Glutamatergic neuron (in vitro differentiated cells): ENCODE measurements at regions not wholly inside any gene's neighbourhood (a gene's known extent, or its start where the extent isn't known, plus 50 kb on each side); places are given as distances from the start of the nearest gene placed in this dataset.

Experiments used
- DNase-seq: peaks from one replicate; pipeline ENCODE4 v3.0.0; 2022
- H3K27ac Mint-ChIP-seq: one replicate; pipeline ENCODE4 v1.8.0; 2020; ENCODE audit warnings: mild to moderate bottlenecking, mixed read lengths, inconsistent platforms; ENCODE audit not compliant: unreplicated experiment
- H3K27me3 Mint-ChIP-seq: one replicate; pipeline ENCODE4 v1.8.0; 2020; ENCODE audit warnings: mild to moderate bottlenecking, moderate library complexity, mixed read lengths, inconsistent platforms; ENCODE audit not compliant: unreplicated experiment
- H3K36me3 Mint-ChIP-seq: one replicate; pipeline ENCODE4 v1.8.0; 2020; ENCODE audit warnings: mild to moderate bottlenecking, mixed read lengths, inconsistent platforms; ENCODE audit not compliant: unreplicated experiment
- H3K4me1 Mint-ChIP-seq: one replicate; pipeline ENCODE4 v1.8.0; 2020; ENCODE audit warnings: mild to moderate bottlenecking, low read depth, mixed read lengths, inconsistent platforms; ENCODE audit not compliant: unreplicated experiment
- H3K4me3 Mint-ChIP-seq: one replicate; pipeline ENCODE4 v1.8.0; 2020; ENCODE audit warnings: mild to moderate bottlenecking, mixed read lengths, inconsistent platforms; ENCODE audit not compliant: unreplicated experiment
- H3K9me3 Mint-ChIP-seq: one replicate; pipeline ENCODE4 v1.8.0; 2020; ENCODE audit warnings: mild to moderate bottlenecking, moderate library complexity, mixed read lengths, inconsistent platforms; ENCODE audit not compliant: unreplicated experiment
- TF ChIP-seq, protein P1 (sequence below): fragments of 200-600 bp; sonication (generic); IDR thresholded peaks from one replicate; pipeline ENCODE4 v1.5.0; 2021; ENCODE audit not compliant: partially characterized antibody, unreplicated experiment

DNA sequence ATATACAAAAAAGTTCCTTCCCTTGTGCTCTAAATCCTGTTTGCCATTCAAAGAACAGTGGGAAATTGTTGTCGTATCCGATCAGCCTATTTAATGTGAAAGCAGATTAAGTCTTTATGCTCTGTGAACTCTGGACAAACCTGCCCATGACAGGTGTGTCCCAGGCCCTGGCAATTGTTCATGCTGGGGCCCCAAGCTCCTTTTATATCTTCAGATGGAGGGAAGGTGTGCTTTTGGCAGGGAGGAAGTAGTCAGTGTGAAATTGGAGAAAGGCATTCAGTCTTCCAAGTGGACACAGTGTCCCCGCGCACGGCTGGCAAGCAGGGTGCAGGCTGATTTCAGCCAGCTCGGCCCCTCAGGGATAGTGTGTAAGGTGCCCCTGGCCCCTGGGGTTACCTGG lies 135.1 kb upstream of the F3 start:
- Mint-ChIP-seq H3K9me3 (peaks cover 2% of the 10 kb centered on the region), H3K4me1 (no peaks in the 10 kb centered on the region), H3K27me3 (peaks cover 2% of the 10 kb centered on the region), H3K4me3 (no peak overlapping the region), H3K27ac (no peak overlapping the region), H3K36me3 (peaks cover 6% of the 10 kb centered on the region)
- no peak for DNase-seq
- TF ChIP-seq, protein P1, sequence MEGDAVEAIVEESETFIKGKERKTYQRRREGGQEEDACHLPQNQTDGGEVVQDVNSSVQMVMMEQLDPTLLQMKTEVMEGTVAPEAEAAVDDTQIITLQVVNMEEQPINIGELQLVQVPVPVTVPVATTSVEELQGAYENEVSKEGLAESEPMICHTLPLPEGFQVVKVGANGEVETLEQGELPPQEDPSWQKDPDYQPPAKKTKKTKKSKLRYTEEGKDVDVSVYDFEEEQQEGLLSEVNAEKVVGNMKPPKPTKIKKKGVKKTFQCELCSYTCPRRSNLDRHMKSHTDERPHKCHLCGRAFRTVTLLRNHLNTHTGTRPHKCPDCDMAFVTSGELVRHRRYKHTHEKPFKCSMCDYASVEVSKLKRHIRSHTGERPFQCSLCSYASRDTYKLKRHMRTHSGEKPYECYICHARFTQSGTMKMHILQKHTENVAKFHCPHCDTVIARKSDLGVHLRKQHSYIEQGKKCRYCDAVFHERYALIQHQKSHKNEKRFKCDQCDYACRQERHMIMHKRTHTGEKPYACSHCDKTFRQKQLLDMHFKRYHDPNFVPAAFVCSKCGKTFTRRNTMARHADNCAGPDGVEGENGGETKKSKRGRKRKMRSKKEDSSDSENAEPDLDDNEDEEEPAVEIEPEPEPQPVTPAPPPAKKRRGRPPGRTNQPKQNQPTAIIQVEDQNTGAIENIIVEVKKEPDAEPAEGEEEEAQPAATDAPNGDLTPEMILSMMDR = no peak

DNA sequence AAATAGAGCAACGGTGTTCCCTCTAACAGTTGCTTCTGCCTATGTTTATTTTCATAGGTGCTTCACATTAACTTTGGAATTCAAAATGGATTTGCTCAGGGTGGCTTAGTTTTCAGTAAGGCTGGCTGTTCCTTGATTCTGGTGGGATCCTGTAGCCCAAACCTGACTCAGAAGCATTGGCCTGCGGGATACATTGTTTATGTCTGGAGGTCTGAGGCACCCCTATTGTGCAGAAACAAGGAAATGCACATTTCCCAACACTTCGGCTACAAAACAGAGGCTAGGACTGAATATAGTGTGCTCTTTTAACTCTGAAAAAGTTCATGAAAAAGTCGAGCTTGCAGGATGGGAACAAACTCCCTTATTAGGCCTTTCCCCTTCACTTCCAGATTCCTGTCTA lies 133.8 kb upstream of the F3 start:
- peaks cover 6% of the 10 kb centered on the region for H3K36me3 Mint-ChIP-seq
- TF ChIP-seq, protein P1 = no peak
- H3K27me3 Mint-ChIP-seq = peaks cover 2% of the 10 kb centered on the region
- no peak overlapping the region for H3K27ac Mint-ChIP-seq
- peaks cover 2% of the 10 kb centered on the region for H3K9me3 Mint-ChIP-seq
- H3K4me1 Mint-ChIP-seq = no peaks in the 10 kb centered on the region
- no peak for DNase-seq
- H3K4me3 Mint-ChIP-seq = no peak overlapping the region

DNA sequence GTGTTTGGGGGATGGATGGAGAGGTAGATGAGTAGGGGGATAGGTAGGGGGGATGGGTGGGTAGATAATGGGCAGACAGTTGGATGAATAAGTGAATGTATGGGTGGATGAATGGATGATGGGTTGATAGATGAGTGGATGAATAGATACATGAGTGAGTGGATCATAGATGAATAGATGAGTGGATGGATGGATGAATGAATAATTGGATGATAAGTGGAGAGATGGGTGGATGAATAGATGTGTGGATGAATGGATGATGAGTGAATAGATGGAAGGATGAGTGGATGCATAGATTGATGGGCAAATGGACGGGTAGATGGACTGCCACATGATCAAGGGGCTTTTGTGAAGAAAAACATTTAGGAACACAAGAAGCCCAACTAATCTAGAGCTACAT lies 133.3 kb upstream of the F3 start:
- H3K4me3 Mint-ChIP-seq = no peak overlapping the region
- DNase-seq = no peak
- no peak overlapping the region for H3K27ac Mint-ChIP-seq
- H3K4me1 Mint-ChIP-seq = no peaks in the 10 kb centered on the region
- H3K9me3 Mint-ChIP-seq = peaks cover 2% of the 10 kb centered on the region
- H3K27me3 Mint-ChIP-seq = peaks cover 2% of the 10 kb centered on the region
- TF ChIP-seq, protein P1 = no peak
- H3K36me3 Mint-ChIP-seq = peaks cover 6% of the 10 kb centered on the region

DNA sequence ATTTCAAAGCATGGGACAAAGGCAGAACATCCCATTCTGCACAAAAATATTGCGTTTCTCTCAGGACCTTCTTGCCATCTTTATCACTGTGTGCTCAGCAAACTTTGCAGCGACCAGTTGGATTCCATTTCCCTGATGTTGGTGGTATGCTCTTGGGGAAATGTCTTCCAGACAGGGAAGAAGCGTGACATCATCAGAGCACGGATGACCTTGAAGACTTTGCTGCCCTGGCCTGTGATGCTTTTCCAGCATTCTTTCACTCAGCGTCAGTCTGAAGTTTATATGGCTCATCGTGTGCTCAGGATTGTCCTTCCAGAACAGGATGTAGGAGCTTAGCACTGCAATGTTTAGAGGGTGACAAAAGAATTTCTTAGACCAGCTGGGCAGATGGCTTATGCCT lies 131.4 kb upstream of the F3 start:
- H3K36me3 Mint-ChIP-seq = no peaks in the 10 kb centered on the region
- H3K9me3 Mint-ChIP-seq = no peaks in the 10 kb centered on the region
- DNase-seq = no peak
- H3K4me1 Mint-ChIP-seq = no peaks in the 10 kb centered on the region
- TF ChIP-seq, protein P1 = no peak
- H3K27me3 Mint-ChIP-seq = peaks cover 2% of the 10 kb centered on the region
- H3K4me3 Mint-ChIP-seq = no peak overlapping the region
- no peak overlapping the region for H3K27ac Mint-ChIP-seq

DNA sequence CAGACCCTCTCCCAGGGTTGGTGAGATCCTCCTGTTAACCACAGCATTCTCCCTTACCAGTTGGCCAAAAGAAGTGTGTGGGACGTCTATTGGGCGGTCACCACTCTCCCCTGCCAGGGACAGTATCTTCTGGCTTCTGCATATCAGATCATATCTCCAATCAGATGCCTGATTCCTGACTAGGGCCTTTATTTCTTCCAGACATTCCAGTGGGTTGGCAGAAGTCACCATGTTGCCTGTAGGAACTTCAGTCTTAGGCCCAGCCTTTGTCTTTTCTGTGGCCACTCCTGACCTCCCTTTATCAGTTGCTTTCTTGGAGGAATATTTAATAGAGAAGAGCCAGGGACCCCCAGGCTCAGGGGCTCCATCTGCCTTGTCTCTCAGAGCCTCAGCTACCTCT lies 130.4 kb upstream of the F3 start:
- Mint-ChIP-seq H3K27ac (no peak overlapping the region), H3K9me3 (no peaks in the 10 kb centered on the region), H3K27me3 (peaks cover 2% of the 10 kb centered on the region), H3K36me3 (no peaks in the 10 kb centered on the region), H3K4me1 (no peaks in the 10 kb centered on the region), H3K4me3 (no peak overlapping the region)
- no peak for DNase-seq
- TF ChIP-seq, protein P1 = no peak
